M059J (cell line): ENCODE measurements at regions not wholly inside any gene's neighbourhood (a gene's known extent, or its start where the extent isn't known, plus 50 kb on each side); places are given as distances from the start of the nearest gene placed in this dataset.

Experiments used
- DNase-seq: peaks from one replicate; pipeline ENCODE4 v3.0.0-alpha.2; 2012; ENCODE audit warnings: low read depth

- no peak for DNase-seq
Measured at GRCh38 chr7:19062216-19062615, 55.2 kb downstream of the TWIST1 start.

GRCh38 chr7:19061331-19061730, 56.1 kb downstream of the TWIST1 start:
- DNase-seq = peak; percentile 15

GRCh38 chr7:19060761-19061259, 56.6 kb downstream of the TWIST1 start:
- DNase-seq = peak; percentile 41

- DNase-seq = no peak
Measured at GRCh38 chr7:19056305-19056704, 61.1 kb downstream of the TWIST1 start.
